NCI-H1105 (cell line): ENCODE measurements at regions not wholly inside any gene's neighbourhood (a gene's known extent, or its start where the extent isn't known, plus 50 kb on each side); places are given as distances from the start of the nearest gene placed in this dataset.
A peak's percentile ranks its signal among the peaks of the same experiment; 100 is the strongest.

Source experiments
- DNase-seq: peaks from one replicate; lab custom pipeline; 2025; lab: John Stamatoyannopoulos, UW

DNA sequence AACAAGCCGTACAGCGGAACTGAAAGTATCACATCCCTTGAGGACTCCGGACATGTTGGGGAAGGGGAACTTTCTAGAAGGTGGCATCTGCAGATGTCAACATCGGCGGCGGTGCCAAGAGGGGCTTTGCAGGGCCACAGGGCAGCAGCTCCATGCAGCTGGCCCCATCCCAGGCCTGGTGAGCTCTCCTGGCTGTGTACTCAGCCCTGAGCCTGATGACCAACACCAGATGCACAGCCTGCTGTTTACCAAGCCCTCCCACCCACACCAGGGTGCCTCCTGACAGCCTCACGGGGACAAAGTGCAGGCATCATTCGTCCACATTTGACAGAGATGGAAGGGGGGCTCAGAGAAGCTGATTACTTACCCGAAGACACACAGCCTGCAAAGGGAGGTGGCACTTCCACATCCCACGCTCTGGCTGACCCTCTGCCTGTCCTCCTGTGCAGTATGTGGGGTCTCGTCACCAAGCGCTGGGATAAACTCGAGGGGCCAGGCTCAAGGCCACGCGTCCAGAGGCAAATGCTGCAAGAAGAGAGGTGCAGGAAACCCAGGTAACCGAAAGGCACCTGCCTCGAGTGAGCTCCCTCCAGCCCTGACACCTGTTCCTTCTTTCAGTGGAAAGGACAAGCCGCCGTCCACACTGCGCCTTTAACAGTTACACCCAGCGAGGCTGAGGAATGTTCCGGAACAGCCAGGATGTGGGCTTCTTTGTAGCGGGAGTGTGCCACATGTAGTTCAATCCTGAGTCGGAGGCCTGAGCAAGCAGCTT is 69.0 kb upstream of the ASAP2 start:
- no peak for DNase-seq

DNA sequence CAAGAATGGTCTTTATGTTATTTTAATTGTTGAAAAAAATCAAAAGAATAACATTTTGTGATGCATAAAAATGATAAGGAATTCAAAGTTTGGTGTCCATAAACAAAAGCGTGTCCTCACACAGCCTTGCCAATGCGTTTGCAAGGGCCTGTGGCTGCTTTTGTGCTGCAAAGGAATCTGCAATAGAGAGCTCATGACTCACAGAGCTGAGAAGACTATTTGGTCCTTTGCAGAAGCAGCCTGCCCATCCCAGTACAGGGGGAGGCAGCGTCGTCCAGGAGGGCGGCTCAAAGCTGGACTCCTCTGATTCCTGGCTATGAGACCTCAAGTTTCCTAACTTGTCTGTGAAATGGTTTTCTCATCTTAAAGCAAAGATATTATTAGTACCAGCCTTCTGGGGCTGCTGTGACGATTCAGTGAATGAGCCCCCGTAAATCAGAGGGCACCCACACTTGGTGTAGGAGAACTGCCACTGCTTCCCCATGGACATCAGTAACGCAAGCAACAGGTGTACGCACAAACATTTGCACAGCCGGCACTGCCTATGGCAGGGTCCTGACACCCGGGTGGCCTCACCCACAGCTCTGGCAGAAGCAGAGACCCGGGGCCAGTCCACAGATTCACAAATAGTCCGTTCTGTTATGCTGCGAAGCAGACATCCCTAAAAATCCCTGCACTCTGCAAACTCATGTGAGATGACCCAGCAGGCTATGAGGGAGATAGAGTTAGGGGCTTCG is 70.6 kb upstream of the ASAP2 start:
- DNase-seq, result no peak

DNA sequence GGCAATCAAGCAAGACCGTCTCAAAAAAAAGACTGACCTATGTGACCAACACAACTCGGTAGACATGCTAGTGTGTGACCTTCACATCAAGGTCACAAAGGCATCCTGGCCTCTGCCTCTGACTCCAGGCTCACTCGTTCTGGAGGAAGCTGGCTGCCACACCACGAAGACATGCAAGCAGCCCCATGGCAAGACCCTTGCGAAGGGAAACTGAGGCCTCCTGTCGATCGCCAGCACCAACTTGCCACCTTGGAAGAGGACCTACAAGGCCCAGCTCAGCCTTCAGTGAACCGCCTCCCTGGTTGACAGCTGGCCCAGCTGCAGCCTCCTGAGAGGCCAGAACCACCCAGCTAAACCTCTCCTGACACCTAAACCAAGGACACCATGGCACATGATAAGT is 79.3 kb upstream of the ASAP2 start:
- DNase-seq, result no peak

DNA sequence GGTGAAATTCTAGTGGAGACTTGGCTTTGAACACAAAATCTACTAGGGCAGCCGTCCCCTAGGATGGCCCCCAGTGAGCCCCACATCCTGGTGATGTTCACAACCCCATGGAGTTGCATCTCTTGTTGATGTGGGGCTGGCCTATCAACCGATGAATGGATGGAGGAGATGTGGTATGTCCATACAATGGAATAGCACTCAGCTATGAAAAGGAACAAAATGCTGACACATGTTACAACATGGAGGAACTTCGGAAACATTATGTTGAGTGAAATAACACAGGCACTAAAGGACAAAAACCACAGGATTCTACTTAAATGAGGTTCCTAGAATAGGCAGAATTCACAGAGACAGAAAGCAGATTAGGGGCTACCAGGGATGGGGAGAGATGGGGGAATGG is 80.1 kb upstream of the ASAP2 start:
- no peak for DNase-seq

DNA sequence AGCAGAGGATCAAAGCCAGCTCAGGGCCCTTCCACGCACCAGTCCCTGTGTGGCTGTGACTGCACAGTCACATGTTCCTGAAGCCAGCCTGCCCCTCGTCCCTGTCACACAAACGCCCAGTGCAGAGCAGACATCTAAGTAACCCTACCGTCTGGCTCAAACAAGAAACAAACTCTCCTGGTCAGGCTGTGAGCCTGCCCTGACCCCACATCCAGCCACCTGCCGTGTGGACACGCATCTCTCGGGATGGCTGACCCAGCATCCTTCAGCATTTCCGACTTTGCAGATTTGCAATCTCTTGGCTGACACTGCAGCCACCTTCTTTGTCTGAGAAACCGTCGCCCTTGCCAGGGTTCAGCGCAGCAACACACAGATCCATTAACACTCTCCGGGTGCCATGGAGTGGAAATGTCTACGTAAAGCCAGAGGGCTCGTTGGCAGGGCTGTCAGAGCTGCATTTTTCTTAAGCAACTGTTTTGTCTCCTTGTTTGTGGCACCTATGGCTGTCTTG is 82.3 kb upstream of the ASAP2 start:
- no peak for DNase-seq

DNA sequence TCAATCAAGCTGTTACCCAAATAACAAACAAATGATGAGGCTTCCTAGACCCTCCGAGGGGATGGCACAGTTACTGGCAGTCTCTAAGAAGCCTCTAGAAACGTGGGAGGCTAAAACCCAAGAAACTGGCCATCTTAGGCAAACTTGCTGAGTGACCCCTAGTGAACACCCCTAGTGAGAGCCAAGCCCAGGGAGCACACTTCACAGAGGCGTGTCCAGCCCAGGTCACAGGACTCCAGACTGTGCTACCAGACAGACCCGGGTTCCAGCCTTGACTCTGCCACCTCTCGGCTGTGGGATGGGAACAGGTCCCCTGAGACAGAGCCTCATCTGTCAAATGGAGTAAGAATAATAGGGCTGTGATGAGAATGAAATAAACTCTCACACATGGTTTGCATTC is 83.5 kb upstream of the ASAP2 start:
- DNase-seq, result no peak

DNA sequence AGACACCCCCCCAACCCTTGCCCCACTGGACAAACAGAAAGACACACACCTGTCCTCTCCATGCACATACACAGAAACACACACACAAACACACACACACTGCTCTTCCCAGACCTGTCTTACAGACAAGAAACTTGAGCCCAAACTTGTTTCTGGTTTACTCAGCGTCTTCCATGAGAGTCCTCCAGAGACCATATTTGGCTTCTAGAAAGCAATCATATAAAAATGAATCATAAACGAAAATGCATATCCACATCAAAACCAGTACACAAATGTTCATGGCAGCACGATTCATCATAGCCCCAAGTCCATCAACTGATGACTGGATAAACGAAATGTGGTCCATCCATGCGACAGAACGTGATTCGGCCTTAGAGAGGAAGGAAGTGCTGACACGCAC is 84.2 kb upstream of the ASAP2 start:
- no peak for DNase-seq

DNA sequence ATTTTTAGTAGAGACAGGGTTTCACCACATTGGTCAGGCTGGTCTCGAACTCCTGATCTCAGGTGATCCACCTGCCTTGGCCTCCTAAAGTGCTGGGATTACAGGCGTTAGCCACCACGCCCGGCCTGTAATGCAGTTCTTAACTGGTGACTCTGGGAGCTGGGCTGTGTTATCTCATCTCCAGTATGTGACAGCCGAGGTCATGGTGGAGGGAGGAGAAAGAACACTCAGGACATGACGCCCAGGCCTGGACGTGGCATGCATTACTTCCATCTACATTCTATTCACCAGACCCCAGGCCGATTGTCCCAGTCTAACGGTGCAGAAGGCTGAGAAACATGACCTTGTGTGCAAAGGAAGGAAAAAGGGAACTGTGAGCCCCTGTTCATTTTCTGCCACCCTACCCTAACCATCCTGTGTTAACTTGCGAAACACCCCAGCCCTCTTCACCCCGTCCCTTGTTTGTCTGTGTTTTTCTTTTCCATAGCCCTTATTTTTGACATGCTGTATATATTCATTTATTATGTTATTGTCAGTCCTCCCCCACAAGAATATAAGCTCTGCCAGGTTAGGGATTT is 88.1 kb upstream of the ASAP2 start:
- no peak for DNase-seq

DNA sequence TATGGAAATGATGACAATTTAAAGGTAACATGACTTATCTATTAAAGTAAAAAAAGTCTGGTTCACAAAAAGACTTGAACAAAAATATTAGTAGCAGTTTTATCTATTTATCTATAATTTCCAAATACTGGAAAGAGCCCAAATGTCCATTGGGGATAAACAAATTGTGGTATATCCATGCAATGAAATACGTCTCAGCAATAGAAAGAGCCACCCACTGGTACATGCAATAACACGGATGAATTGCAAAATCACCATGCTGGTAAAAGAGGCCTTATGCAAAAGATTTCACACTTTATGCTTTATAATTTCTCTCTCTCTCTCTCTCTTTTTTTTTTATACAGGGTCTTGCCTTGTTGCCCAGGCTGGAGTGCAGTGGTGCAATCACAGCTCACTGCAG is 91.4 kb upstream of the ASAP2 start:
- no peak for DNase-seq

DNA sequence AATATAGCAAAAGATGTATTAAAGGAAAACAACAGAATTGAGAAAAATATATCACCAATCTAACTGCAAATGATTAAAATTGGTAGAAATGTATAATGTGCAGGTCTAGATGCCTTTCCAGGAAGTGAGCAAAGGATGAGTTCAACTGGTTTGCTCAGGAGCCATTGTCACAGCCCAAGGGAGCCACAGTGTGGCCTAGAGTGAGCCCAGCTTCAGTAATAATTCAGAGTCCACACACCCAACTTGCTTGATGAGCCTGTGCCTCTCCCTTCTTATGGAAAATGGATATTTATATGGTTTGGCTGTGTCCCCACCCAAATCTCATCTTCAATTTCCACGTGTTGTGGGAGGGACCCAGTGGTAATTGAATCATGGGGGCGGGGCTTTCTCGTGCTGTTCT is 92.2 kb upstream of the ASAP2 start:
- DNase-seq, result no peak

DNA sequence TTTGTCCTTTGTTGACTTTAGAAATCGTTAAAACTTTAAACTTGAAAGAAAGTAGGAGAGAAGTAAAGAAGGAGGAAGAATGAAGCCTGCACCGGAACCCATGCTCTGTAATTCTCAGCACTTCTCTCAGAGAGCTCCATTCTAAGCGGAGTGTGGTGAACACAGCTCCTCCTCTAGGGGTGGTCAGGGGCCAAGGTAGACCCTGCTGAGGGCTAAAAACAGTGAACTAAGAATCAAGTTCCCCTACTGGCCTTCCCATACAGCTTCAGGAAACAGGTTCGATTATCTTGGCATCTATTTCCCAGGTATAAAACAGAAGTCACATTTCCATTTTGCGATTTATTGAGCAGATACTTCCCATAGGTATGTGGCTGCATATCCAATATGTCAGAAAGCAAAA is 92.7 kb upstream of the ASAP2 start:
- DNase-seq, result no peak

DNA sequence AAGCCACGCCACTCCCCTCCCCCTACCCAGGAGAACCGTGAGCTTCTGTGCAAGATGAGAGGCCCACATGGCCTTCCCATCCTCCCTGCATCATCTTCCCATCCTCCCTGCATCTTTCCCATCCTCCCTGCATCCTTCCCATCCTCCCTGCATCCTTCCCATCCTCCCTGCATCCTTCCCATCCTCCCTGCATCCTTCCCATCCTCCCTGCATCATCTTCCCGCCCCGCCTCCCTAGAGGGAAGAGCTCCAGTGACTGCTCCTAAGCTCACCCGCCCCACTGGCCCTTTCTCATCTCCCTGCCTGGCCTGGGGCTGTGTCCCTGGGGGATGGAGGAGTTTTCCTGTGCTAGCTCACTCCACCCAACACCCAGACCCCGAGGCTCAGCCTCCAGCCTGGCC is 93.3 kb upstream of the ASAP2 start:
- no peak for DNase-seq

DNA sequence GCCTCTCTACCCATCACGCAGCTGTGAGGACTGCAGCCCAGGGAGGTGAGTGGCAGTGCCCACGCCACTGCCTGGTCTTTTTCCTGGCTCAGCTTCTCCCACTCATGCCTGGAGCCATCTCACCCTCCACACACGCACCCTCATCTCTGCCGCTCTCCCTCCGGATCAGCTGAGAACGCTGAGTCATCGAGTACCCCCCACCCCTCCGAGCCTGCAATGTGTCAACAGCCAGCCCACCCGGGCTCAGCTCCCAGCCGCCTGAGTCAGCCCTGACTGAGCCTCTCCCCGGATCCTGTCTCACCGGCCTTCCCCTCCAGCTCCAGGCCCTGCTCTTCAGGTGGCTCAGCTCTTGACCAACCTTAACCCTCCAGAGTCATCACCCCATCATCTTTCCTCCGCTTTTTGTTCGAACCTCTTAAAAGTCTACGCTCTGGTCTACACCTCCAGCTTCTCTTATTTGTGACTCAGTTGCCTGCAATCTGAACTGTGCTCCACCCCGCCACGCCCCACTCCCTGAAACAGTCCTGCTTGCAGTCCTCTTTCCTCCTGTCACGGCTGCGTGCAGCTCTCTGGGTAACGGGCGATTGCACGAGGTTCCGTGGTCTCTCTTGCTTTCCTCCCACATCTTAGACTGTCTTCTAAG is 94.4 kb upstream of the ASAP2 start:
- no peak for DNase-seq

DNA sequence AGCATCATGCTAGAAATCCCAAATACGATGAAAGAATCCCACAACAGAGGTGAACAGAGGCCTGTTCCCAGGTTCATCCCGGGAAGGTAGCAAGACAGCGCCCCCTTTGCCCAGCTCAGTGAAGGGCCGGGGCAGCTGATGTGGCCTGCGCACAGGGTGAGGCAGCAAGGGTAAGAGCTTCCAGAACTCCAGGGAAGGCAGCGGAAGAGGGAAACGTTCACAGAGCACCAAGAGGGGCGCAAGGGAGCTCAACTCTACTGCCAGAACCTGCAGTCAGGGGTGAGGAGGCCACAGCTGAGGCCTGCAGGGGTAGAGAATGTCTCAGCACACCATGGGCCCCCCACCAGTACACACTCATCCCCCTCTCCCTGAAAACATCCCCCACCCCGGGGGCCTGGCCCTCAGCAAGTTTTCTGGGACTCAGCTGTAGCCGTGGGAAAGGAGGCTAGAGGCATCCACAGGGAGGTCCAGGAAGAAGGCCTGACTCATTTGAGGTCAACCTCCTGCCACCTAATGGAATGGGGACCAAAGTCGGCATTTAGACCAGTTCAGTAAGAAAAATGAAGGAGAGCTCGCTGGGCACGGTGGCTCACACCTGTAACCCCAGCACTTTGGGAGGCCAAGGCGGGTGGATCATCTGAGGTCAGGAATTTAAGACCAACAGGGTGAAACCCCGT is 95.6 kb upstream of the ASAP2 start:
- no peak for DNase-seq

DNA sequence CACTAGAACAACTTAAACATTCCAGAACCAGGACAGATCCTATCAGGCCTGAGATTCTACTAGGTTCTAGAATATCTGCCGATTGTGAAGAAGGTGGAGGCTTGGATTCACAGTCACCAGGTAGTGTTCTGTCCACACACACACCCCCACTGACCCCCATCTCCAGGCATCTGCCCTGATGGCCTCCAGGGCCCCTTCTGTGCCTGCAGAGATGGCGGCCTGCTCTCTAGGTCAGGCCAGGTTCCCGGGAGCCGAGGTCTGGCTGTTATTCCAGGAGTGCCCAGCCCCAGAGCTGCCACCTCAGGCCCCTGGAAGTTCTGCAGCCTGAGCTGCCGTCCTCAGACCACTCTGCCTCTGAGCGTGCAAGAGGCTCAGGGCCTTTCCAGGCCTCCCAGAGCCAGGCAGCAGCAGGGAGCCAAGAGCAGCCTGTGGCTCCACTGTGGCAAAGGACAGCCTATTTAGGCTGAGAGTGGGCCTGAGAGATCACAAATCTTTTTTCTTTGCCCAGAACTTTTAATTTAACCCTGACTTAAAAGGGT is 96.2 kb upstream of the ASAP2 start:
- no peak for DNase-seq

DNA sequence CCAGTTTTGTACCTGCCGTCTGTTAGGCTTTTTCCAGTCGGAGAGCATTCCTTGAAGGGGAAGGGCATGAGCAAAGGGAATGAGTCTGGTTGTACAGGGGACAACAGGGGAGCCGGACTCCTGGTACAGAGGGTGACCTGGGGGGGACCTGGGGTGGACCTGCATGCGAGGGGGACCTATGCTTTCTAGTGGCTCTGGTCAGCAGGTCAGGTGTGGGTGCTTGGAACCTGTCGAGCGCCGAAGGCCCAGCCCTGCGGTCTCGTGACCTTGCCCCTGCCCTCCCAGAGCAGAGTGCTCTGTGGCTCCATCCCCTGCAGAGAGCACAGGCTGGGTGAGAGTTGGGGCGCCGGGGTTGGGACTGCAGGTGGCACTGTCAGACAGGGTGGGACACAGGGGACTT is 96.7 kb upstream of the ASAP2 start:
- DNase-seq, result no peak

DNA sequence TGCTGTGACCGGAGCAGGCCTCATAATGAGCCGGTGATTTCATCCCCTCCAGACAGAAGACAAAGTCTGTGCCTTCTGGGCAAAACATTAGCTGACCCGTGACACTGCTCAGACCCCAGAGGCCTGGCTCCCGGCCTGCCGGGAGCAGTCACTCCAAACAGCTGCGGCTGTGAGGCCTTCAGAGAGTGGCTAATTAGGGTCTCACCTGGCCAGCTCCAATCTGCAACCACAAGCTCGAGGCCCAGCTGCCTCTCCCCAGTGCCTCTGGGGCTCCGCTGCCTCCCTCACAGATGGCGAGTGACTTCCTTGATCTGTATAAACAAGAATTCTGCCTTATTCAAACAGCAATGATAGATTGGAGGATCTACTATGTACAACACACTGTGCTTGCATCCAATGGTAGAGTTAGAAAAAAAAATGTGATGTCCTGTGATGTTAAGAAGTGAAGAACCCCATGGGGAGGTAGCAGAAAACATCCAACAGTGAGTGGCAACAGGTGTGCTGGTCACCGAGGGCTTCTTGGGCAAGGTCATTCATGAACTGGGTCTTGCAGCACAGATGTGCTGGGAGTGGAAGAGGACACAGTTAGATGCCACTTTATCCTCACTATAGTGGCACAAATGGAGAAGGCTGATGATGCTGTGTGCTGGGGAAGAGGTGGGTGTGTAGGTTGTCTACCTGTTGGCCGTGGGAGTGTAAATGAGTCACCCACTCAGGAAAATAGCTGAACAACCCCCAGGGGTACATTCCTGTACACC is 98.2 kb upstream of the ASAP2 start:
- no peak for DNase-seq

DNA sequence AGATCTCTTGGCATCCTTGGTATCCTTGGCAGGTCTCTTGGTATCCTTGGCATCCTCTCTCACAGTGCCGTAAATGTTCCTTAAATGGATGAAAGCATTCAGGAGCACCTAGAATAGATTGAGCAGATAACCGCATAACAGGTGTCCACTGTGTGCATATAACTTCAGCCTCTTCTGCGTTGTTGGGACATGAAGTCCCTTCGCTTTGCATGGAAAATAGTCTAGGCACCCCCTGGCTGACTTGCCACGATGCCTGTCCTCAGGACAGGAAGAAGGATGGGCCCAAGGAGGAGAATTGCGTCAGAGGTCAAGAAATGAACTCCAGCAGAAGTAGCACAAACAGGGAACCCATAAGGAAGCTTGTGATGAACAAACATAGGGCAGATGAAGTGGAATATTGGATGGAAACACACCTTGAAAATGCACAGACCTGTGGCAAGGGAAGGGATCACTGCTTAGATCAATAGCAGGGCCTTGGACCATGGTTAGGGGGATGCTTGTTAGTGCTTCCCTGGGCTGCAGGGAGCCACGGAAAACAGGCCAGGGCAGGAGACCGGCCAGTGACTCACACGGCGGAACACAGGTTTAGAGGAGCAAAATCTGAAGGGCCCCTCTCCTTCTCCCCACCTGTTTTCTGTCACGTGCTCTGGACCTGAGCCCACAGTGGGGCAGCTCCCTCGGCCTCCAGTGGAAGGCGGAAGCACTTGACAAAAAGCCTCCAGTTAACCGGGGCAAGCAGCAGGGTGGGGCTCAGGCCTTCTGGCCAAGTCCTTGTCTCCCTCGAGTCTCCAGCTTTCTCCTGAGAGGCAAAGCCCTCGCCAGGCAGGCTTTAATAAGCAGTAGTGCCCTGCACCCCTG is 99.2 kb upstream of the ASAP2 start:
- no peak for DNase-seq

DNA sequence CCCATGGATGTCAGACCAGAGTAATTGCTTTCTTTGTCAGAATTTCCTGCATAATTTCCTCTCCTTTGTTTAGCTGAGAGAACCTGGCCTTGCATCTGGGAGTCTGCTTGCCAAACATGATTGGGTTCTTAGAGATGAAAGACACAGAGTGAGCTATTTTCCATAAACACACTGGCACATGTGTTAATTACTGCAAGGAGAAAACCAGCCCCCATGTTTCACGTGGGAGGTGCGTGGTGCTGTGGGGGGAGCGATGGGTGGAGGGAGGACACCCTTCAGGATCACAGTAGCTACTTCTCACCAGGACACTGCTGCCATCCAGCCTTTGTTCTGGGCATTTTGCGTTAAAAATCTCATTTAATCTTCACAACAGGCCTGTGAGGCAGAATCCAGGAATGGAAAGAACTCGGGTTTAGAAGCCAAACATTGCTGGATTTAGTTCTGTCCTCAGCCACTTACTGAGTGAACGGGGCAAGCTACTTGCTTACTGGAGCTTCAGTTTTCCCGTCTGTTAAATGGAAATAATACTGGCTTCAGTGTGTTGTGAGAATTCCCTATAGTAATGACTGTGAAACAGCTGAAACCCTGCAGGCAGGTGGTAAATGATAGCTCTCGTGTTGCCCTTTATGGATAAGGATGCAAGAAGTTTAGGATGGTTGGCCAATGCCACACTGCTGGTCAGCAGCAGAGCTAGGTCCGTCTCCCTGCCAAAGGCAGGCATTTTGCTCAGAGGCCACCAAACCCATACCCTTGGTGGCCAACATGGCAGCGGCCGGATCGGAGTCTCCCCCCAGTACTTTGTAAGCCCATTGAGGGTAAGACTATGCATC is 100.1 kb upstream of the ASAP2 start:
- DNase-seq, result peak; percentile 90
